ENCODE measurements at regions not wholly inside any gene's neighbourhood (a gene's known extent, or its start where the extent isn't known, plus 50 kb on each side); places are given as distances from the start of the nearest gene placed in this dataset.

GRCh38 chr6:4394786-4395185, 259.4 kb upstream of the ECI2 start:
- TF ChIP-seq CTCF (IDR thresholded peaks at IDR 0.05) (no peak), POLR2AphosphoS5 (IDR thresholded peaks at IDR 0.05) (no peak), POLR2A (IDR thresholded peaks at IDR 0.05) (no peak)

Measured in breast epithelium (tissue), 3 donors.